GM18870 (cell line): ENCODE measurements at regions not wholly inside any gene's neighbourhood (a gene's known extent, or its start where the extent isn't known, plus 50 kb on each side); places are given as distances from the start of the nearest gene placed in this dataset.

Experiments used
- ATAC-seq: cut with Tn5 transposase; IDR thresholded peaks from one replicate; pipeline ENCODE4 v1.9.1; 2021; ENCODE audit warnings: moderate library complexity; ENCODE audit not compliant: unreplicated experiment

DNA sequence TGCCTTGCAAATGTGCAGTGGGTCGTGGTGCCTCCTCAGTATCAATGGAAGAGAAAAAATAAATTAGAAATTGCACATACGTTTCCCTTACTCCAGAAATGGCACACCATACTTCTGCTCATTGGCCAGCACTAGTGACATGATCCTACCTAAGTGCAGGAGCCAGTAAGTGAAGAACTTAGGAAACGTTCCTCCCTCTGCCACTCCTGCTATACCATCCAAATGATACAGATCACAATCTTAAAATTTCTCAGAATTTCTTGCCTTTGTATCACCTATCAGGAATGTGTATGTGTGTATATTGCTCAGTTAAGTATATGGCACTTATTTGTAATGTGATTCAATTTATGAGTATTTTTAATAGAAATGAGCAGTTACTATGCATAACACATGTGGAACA is 237.0 kb upstream of the UBE2E3 start:
- ATAC-seq: no peak

DNA sequence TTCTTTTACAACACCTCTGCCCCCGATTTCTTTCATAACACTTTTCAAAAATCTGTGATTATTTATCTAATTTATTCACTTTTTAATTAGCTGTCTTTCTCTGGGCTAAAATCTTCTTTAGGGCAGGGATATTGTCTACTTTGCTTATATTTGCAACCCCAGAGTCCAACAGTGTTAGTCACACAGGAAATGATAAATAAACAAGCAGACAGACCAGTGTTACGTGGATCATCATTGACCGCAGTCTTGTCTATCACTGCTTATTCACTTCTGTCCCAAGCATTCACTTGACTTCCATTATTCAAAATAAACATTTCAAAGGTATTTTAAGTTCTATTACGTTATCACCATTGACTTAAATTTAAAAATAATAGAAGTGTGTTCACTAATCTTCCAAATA is 237.6 kb upstream of the UBE2E3 start:
- ATAC-seq: no peak

DNA sequence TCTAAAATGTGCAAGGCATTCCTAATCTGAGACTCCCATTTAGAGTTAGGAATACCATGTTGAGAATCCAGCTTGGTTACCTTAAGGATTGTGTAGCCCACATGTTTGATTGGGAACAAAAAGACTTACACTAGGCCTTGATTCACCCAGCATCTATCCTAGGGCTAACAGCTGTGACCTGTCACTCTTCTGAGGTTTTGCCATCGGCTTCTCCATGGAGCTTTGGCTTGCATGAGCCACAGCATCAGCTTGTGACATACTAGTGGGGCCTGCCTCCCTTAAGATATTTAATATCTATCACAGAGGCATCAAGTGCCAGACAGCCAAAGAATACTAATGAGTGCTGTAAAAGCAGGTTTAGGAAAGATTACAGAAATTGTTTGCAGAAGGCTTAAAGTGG is 241.3 kb upstream of the UBE2E3 start:
- ATAC-seq: no peak

DNA sequence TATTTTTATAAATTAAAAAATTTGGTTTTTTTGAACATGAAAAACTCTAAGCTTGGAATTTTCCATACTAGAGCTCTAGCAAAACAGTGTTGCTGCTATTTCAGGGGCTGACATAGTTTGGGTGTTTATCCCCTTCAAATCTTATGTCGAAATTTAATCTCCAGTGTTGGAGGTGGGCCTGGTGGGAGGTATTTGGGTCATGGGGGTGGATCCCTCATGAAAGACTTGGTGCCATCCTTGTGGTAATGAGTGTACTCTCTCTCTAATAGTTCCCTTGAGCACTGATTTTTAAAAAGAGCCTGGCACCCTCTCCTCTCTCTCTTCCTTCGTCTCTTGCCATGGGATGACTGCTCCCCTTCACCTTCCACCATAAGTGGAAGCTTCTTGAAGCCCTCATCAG is 244.6 kb upstream of the UBE2E3 start:
- no peak for ATAC-seq

DNA sequence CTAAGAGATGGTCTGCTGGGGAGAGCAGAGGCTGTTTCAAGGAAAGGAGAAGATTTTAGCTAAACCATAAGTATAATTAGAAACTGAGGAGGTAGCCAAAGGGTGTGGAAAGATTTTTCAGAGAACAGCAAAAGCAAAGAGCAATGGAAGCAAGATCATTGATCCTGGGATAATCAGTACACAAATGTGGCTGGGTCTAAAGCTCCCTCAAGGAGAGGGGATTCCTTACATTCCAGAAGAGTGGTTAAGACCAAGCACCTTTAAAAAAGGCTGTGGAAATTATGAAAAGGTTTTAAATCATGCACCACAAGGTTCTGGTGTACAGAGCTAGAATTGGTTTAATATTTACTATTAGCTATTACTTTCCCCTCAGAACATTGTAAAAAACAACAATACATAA is 246.0 kb upstream of the UBE2E3 start:
- no peak for ATAC-seq

DNA sequence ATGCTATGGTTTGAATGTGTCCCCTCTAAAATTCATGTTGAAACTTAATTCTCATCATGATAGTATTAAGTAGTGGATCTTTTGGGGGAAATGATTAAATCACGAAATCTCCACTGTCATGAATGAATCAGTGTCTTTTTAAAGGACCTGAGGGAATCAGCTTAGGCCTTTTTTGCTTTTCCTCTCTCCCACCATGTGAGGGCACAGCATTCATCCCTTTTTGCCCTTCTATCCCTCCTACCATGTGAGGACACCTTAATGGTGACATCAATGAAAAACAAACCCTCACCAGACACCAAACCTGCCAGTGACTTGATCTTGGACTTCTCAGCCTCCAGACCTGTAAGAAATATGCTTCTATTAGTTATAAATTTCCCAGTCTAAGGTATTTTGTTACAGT is 247.1 kb upstream of the UBE2E3 start:
- no peak for ATAC-seq

DNA sequence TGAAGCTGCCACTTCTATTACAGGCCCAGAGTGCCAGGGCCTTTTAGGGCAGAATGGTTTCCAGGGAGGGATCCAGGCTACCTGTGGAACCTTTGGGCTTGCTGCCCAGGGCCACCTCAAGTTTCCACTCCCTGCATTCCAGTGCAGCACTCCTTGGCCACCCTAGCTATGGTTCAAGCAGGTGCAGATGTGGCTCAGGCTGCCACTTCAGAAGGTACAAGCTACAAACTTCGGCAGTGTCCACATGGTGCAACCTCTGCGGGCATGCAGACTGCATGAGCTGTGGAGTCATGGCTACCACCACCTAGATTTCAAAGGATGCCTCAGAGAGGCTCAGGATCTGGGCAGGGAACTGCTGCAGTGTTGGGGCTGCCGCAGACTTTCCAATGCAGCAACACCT is 248.1 kb upstream of the UBE2E3 start:
- ATAC-seq: no peak

DNA sequence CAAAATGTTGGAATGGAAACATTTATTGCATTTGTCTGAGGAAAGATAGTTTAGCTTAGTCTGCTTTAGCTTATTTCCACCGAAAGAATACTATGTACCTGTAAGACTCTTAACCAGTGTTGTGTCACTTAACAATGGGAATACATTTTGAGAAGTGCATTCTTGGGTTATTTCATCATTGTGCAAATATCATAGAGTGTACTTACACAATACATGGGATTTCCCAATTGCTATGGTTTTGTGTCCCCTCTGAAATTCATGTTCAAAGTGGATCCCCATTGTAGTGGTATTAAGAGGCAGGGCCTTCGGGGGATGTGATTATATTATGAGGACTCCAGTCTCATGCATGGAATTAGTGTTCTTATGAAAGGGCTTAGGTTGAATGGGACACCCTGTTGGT is 249.4 kb upstream of the UBE2E3 start:
- no peak for ATAC-seq

DNA sequence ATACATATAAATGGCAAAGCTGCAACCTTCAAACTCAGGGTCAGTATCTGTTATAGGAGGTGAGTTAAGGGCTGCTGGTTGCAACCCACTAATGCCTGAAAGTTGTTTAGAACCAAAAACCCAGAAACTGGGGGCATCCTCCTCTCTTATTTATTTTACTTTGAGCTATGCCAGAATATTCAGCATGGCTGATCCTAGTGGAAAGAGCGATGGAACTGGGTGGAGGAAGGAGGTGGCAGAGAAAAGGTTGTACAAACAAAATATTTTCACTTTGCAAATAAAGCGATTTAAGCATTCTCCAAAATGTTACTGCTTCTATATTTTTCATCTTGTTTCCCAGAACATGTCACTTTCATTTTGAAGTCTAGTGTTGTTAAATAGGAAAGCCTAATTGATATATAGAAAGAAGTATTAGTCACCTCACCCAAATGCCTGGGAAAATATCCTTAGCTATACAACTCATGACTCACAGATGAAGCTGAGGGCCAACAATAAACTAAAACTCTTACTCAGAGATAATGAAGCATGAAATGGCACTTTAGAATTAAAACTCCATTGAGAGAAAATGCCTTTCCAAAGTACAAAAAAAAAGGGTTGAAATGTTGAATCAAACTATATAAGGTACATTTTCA is 251.4 kb upstream of the UBE2E3 start:
- no peak for ATAC-seq

DNA sequence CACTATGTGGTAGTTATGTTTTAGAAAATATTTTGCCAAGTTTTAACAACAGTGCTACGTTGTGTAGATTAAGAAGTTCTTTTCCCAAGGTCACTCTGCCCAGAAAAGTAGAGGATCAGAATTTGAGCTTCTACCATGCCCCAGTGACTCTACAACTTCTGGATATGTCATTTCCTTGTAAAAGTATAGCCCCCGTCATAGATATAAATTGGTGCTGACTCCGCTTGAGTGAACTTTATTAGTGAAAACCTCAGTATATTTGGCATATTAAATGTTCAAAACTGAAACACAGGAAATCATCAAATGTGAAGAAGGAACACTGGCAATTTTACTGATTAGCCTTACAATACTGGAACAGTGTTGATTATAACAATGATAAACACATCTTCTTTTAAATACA is 256.7 kb upstream of the UBE2E3 start:
- no peak for ATAC-seq

DNA sequence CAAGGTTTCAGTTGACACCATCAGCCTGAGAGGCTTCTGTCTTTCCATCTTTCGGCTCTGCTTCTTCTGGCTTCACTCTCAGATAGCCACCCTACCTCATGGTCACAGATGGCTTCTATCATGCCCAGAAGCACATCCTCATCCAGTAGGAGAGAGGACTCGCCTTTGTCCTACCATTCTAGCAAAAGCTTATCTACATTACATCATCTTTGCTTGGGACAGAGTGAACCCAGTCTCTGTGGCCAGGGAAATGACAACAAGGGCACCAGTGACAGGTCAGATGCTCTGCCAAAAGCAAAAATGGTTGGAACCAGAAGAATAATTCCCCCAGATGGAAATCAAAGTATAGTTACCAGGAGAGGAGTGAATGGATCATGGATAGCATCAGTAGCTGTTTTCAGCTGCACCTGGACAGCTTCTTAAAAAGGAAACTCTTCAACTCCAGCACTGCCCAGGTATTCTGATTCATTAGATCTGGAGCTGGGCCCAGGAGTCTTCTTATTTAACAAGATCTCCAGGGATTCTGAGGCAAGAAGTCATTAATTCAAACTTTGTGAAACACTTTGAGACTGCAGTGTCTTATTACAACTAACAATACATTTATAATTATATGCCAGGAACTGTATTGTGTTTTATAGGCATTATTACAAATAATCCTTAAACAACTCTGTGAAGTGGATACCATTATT is 257.7 kb upstream of the UBE2E3 start:
- ATAC-seq: no peak

DNA sequence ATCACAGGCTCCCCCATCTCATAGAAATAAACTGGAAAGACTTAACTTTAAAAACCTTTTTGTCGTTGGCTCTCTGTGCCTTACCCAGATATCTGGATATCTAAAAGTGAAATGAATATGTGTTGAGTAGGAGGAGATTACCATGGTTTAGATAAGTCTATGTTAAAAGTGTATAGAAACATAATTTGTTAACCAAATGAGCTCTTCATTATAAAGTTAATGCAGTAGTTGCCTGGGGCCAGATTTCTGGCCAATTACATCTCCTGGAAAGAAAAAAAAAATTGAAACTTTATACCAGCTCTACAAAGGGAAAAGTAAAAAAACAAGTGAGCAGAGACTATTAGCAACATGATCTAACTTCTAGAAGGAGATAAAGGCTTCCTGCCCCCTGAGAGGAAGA is 259.6 kb upstream of the UBE2E3 start:
- no peak for ATAC-seq

DNA sequence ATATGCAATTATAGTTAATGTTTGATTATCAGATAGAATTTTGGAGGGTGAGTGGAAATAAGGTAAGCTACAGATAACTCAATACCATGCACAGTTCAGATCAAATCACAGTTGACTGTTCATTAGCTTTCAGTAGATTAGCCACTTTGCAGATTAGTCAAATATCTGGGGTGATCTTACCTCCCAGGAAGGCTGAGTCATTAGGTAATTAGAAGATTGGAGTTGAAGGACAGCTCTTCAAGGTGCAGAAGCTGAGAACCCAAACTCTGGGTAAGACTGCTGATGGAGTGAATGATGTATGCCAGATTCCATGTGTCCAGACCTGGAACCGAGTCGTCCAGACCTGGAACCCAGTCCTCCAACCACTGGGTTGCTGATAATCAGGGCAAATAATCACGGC is 262.8 kb upstream of the UBE2E3 start:
- no peak for ATAC-seq

DNA sequence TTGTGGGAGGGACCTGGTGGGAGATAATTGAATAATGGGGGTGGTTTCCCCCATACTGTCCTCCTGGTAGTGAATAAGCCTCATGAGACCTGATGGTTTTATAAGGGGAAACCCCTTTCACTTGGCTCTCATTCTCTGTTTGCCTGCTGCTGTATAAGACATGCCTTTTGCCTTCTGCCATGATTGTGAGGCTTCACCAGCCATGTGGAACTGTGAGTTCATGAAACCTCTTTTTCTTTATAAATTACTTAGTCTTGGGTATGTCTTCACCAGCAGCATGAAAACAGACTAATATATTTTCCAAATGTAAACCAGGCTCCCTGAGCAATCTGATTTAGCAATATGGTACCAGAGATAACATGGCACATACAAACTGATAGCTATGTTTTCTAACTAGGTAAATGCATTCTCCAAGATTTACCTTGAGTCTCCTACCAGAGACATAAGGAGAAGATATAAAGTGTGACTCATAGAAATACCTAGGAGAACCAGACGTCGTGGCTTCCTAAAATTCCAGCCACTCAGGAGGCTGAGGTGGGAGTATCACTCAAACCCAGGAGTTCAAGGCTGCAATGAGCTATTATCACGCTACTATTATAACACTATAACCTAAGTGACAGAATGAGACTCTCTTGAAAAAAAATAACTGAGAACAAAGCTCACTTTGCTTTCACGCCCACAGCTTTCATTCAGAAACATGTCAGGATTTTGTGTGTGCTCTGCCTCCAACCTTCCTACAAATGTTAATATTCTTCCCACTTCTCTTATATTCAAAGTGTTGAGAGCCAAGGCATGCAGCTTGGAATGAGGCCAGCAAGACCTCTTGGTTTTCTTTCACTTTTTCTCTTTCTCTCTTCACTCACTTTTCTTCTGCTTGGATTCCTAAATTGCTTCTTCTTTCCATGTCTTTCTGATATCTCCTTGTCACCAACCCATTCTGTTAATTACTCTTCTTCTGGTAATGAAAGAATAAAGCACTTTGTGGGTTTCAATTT is 263.9 kb upstream of the UBE2E3 start:
- ATAC-seq: no peak

DNA sequence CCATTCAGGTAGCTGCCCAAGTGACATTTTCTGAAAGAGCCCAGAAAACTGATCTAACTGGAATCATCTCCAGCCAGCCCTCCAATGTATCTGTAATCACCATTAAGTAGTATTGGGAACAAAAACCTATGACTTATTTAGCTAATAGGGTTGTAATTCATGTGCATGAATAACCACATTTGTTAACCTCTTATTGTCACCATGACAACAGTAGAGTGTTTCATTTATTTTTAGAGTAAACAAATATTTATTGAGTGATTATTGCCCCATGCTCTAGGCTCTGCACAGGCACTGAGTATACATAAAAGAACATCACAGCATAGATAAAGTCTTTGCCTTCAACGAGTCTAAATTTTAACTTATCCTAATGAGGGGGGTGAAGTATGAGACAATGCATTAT is 265.4 kb upstream of the UBE2E3 start:
- ATAC-seq: no peak

DNA sequence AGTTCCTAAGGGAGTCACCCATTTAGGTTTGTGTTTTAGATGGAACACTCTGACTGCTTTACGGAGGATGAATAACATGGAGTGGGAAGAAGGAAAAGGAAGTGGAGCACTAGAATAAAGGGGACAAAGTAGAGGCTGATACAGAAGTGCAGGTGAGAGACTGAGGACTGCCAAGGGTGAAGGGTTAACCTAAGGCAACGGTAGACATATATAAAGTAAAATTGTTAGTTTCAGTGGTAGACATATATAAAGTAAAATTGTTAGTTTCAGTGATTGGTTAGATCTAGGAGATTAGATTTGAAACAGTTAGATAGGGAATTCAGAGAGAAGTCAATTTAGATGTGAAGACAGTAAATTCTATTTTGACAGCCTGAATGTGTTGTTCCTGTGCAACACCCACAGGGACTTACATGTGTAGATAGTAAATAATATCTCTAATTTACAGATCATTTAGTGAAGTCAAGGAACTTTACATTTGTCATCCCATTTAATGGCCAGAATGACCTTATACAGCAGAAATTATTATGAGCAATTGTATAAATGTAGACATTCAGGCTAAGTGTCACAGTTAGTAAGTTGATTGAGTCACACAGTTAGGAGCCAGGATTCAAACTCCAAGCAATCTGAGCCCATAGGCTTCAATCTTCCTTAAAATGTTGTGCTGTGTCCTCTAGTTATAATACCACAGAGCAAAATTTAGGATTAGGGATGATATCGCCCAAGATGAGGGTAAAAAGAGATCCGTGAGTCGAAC is 270.8 kb upstream of the UBE2E3 start:
- no peak for ATAC-seq

DNA sequence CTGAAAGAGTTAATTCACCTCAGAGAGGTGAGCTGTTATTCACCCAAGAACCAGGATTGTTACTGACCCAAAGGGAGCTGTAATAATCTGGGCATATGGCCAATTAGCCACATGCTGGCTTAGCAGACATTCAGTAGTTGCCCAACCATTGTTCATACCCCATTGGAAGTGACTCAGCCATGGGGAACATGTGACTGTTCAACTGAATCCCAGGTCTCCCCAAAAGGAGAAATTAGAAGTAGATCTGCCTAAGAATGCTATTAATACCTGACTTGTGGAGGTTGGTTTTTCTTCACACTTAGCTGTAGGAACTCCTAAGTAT is 272.6 kb upstream of the UBE2E3 start:
- ATAC-seq: no peak

DNA sequence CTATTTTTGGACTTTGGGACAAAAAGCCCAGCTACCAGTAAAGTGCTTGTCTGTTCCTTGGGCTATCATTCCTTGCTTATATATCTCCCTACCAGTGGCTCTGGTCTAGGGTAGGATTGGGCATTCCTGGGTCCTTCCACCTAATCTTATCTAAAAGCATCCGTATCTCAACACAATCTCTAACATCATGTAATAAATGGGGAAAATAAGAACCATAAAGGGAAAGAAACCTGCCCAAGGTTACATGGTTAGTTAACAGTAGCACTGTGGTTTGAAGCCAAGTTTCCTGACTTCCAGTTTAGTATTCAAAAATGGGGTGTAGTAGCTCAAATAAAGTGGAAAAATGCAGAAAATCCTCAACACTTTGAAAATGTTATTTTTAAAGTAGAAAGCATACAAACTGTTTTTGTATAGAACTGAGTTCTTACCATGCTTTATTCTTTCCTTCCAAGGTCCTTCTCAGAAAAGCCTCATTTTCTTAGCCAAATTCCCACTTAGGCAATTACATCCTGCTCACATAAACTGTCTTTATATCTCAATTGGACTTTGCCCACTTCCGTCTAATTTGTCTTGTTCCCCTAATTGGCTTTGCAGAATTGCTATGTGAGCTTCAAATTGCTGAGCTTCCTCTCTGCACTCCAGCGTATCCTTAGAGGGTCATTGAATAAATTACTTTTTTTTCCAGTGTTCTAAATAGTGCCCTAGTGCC is 273.1 kb upstream of the UBE2E3 start:
- ATAC-seq: no peak

DNA sequence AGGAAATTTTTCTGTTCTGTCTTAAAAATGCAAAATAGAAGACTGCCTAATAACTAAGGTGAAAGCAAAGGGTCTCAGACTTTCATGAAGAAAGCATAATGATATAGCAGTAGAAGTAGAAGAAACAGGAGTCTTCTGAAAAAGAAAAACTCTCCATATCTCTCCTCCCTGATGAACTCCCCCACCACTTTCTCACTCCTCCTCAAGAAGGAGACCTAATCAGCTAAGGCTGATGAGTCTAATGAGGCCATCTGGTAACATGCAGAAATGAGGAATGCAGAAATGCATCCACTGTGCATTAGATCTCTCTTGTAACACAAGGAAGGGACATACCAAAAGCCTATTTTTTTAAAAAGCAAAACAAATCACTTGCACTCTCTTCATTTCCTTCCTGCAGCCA is 273.7 kb upstream of the UBE2E3 start:
- ATAC-seq: no peak

DNA sequence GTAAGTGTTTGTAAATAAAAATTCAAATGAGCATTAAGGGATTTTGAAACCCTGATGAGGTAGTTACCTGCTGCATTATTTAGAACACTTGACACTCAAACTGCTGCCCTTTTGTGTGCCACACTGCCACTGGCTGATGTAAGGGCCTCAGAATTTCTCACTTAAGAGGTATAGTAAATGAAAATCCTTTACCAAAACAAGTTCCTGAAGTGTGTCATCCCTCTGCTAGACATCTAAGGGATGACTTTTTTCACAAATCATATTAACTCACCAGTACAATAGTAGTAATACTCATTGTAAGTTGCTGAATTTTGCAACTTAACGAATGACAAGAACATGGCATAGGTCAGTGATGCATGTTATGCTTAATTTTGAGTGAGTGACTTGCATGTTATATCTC is 274.9 kb upstream of the UBE2E3 start:
- no peak for ATAC-seq

DNA sequence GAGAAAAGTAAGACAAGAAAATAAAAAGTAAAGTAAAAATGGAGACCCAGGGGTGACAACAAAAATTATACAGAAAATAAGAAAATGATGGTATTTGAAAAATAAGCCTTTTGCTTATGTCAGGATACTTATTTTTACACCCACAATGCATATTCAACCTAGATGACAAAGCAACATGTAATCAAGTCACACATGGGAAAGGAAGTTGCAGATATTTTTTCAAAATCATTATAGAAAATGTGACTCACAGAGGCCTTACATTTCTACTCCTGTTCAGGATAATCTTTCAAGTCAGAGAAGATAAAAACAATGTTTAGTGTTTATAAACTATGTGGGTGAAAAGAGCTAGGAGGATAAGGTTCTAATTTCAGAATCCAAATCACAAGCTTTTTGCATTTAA is 275.3 kb upstream of the UBE2E3 start:
- no peak for ATAC-seq
